T-helper 17 cell (primary cell): ENCODE measurements at regions not wholly inside any gene's neighbourhood (a gene's known extent, or its start where the extent isn't known, plus 50 kb on each side); places are given as distances from the start of the nearest gene placed in this dataset.

Source experiments
- ATAC-seq: fragments of 150-1000 bp; cut with Tn5 transposase; 2 replicates; pipeline ENCODE4 v1.10.0; 2021; ENCODE audit warnings: mild to moderate bottlenecking, moderate library complexity
- DNase-seq, 3 donors: peaks; one replicate each; pipeline versions ENCODE4 v3.0.0 to v3.0.0-alpha.2; 2020 to 2021
- H3K9me3 ChIP-seq: one replicate; pipeline ENCODE4 v1.7.0; 2013; ENCODE audit warnings: low read length, mild to moderate bottlenecking; ENCODE audit not compliant: control insufficient read depth, poor library complexity, severe bottlenecking
- H3K27ac Mint-ChIP-seq: one replicate; pipeline ENCODE4 v1.8.0; 2022; ENCODE audit warnings: mild to moderate bottlenecking, moderate library complexity, mixed read lengths
- H3K27me3 Mint-ChIP-seq: one replicate; pipeline ENCODE4 v1.8.0; 2022; ENCODE audit warnings: mixed read lengths
- H3K36me3 Mint-ChIP-seq: one replicate; pipeline ENCODE4 v1.8.0; 2022; ENCODE audit warnings: low read depth, mixed read lengths
- H3K4me1 Mint-ChIP-seq: one replicate; pipeline ENCODE4 v1.8.0; 2022; ENCODE audit warnings: mild to moderate bottlenecking, mixed read lengths
- H3K4me3 Mint-ChIP-seq: one replicate; pipeline ENCODE4 v1.8.0; 2022; ENCODE audit warnings: mild to moderate bottlenecking, moderate library complexity, mixed read lengths

GRCh38 chr2:129460299-129461198 lies 518.9 kb upstream of the RAB6C start:
- no peak for ATAC-seq
- Mint-ChIP-seq H3K27me3 (no peaks in the 10 kb centered on the region), H3K4me3 (no peak overlapping the region), H3K36me3 (no peaks in the 10 kb centered on the region), H3K4me1 (no peaks in the 10 kb centered on the region), H3K27ac (no peak overlapping the region)
- DNase-seq, result no peak
- no peaks in the 10 kb centered on the region for H3K9me3 ChIP-seq

DNA sequence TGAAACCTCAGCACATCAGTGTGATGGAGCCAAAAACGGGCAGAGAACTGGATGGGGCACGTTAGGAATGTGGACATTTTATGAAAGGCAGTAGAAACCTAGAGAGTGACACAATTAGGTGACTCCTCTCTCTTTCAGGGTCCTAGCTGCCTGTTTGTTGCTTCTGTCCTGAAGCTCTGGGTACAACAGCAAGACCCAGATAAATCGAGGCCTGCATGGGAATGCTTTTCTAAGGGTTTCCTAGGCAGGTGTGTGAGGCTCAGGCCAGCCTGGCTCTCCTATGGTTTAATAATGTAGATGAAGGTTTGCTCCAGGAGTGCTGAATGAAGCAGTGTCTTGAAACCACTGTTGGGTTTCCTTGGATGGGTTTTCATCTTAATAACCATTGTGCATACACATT lies 517.1 kb upstream of the RAB6C start:
- DNase-seq (no peak), ATAC-seq (no peak)
- H3K4me1 Mint-ChIP-seq, result no peaks in the 10 kb centered on the region
- no peaks in the 10 kb centered on the region for H3K36me3 Mint-ChIP-seq
- H3K9me3 ChIP-seq, result no peaks in the 10 kb centered on the region
- H3K27me3 Mint-ChIP-seq, result no peaks in the 10 kb centered on the region
- H3K4me3 Mint-ChIP-seq, result no peak overlapping the region
- H3K27ac Mint-ChIP-seq, result no peak overlapping the region

DNA sequence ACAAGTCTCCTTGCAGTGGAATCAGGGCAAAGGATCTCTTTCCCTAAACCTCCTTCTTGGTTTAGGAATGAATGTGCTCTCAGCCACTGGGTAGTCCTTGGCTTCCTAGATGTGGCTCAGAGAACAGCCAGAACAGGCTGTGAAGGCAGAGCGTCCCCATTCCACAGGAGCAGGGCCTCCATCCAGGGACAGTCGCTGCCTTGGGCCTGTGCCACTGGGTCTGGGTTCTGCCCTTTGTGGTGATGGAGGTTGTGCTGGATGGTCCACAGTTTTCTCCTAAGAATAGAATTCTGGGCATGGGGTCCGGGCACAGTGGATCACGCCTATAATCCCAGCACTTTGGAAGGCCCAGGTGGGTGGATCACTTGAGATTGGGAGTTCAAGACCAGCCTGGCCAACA lies 516.5 kb upstream of the RAB6C start:
- H3K9me3 ChIP-seq, result no peaks in the 10 kb centered on the region
- H3K27me3 Mint-ChIP-seq, result no peaks in the 10 kb centered on the region
- H3K36me3 Mint-ChIP-seq, result no peaks in the 10 kb centered on the region
- ATAC-seq, result no peak
- H3K4me3 Mint-ChIP-seq, result no peak overlapping the region
- no peak for DNase-seq
- H3K27ac Mint-ChIP-seq, result no peak overlapping the region
- no peaks in the 10 kb centered on the region for H3K4me1 Mint-ChIP-seq

DNA sequence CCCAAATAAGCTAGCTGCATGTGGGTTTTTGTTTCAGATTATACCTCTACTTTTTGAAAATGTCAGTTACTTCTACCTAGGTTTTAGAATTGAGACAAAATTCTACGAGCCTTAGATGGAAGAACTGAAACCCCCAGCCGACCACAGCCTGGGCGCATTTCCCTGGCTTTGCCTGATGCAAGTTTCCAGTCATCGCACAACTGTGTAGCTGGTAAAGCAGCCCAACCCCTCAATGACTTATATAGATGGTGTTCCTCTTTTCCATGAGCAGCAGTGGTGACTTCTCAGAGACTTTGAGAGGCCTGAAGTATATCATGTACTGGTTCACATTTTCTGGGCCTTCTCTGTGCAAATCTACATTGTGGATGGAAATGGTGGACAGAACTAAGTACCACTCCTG lies 515.4 kb upstream of the RAB6C start:
- Mint-ChIP-seq H3K27ac (no peak overlapping the region), H3K4me3 (no peak overlapping the region), H3K4me1 (no peaks in the 10 kb centered on the region), H3K27me3 (no peaks in the 10 kb centered on the region), H3K36me3 (no peaks in the 10 kb centered on the region)
- ATAC-seq (no peak), DNase-seq (no peak)
- no peaks in the 10 kb centered on the region for H3K9me3 ChIP-seq

- DNase-seq (no peak), ATAC-seq (no peak)
- Mint-ChIP-seq H3K4me3 (no peak overlapping the region), H3K36me3 (no peaks in the 10 kb centered on the region), H3K27me3 (no peaks in the 10 kb centered on the region), H3K27ac (no peak overlapping the region), H3K4me1 (no peaks in the 10 kb centered on the region)
- H3K9me3 ChIP-seq, result no peaks in the 10 kb centered on the region
Observed at GRCh38 chr2:129464631-129465030, 514.8 kb upstream of the RAB6C start.

DNA sequence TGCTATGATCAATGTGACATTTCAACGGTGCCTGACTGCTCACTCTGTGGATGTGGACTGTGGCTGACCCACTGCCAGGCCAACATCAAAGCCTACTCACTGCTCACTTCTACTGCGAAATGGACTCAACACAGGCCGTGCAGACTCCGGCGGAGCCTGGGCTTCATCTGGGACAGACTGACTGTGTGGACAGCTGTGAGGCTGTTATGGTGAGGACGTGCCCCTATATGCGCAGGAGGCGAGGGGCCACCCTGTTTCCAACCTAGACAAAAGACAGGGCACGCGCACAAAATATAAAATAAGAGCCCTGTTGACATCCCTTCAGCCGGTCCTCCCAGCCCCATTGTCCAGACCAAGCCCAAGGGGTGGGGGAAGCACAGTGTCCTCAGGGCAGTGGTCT lies 514.4 kb upstream of the RAB6C start:
- no peak for DNase-seq
- H3K27me3 Mint-ChIP-seq, result no peaks in the 10 kb centered on the region
- no peaks in the 10 kb centered on the region for H3K9me3 ChIP-seq
- H3K4me3 Mint-ChIP-seq, result no peak overlapping the region
- no peak overlapping the region for H3K27ac Mint-ChIP-seq
- H3K4me1 Mint-ChIP-seq, result no peaks in the 10 kb centered on the region
- no peaks in the 10 kb centered on the region for H3K36me3 Mint-ChIP-seq
- no peak for ATAC-seq

- H3K36me3 Mint-ChIP-seq, result no peaks in the 10 kb centered on the region
- DNase-seq (no peak), ATAC-seq (no peak)
- H3K27me3 Mint-ChIP-seq, result no peaks in the 10 kb centered on the region
- no peaks in the 10 kb centered on the region for H3K9me3 ChIP-seq
- H3K4me1 Mint-ChIP-seq, result no peaks in the 10 kb centered on the region
- H3K4me3 Mint-ChIP-seq, result no peak overlapping the region
- no peak overlapping the region for H3K27ac Mint-ChIP-seq
Observed at GRCh38 chr2:129466389-129466788, 513.1 kb upstream of the RAB6C start.

GRCh38 chr2:129467012-129467779 lies 512.3 kb upstream of the RAB6C start:
- H3K4me1 Mint-ChIP-seq, result no peaks in the 10 kb centered on the region
- H3K36me3 Mint-ChIP-seq, result no peaks in the 10 kb centered on the region
- H3K9me3 ChIP-seq, result no peaks in the 10 kb centered on the region
- DNase-seq, result no peak
- H3K27ac Mint-ChIP-seq, result no peak overlapping the region
- no peak for ATAC-seq
- H3K4me3 Mint-ChIP-seq, result no peak overlapping the region
- H3K27me3 Mint-ChIP-seq, result no peaks in the 10 kb centered on the region

DNA sequence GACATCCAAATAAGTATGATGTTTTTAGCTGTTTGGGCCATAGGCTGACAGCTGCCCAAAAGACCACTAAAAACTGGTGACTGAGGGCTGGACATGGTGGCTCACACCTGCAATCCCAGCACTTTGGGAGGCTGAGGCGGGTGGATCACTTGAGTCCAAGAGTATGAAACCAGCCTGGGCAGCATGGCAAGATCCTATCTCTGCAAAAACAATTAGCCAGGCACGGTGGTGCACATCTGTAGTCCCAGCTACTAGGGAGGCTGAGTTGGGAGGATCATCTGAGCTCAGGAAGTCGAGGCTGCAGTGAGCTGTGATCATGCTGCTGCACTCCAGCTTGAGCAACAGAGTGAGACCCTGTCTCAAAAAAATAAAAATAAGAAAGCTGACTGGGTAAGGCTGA lies 511.5 kb upstream of the RAB6C start:
- DNase-seq (no peak), ATAC-seq (no peak)
- H3K4me3 Mint-ChIP-seq, result no peak overlapping the region
- H3K27ac Mint-ChIP-seq, result no peak overlapping the region
- no peaks in the 10 kb centered on the region for H3K36me3 Mint-ChIP-seq
- H3K4me1 Mint-ChIP-seq, result no peaks in the 10 kb centered on the region
- no peaks in the 10 kb centered on the region for H3K9me3 ChIP-seq
- H3K27me3 Mint-ChIP-seq, result no peaks in the 10 kb centered on the region

GRCh38 chr2:129468879-129469278 lies 510.6 kb upstream of the RAB6C start:
- Mint-ChIP-seq H3K27ac (no peak overlapping the region), H3K4me1 (no peaks in the 10 kb centered on the region), H3K27me3 (no peaks in the 10 kb centered on the region), H3K36me3 (no peaks in the 10 kb centered on the region), H3K4me3 (no peak overlapping the region)
- DNase-seq (no peak), ATAC-seq (no peak)
- no peaks in the 10 kb centered on the region for H3K9me3 ChIP-seq

GRCh38 chr2:129469389-129469788 lies 510.1 kb upstream of the RAB6C start:
- Mint-ChIP-seq H3K27ac (no peak overlapping the region), H3K4me1 (no peaks in the 10 kb centered on the region), H3K4me3 (no peak overlapping the region), H3K36me3 (no peaks in the 10 kb centered on the region), H3K27me3 (no peaks in the 10 kb centered on the region)
- no peaks in the 10 kb centered on the region for H3K9me3 ChIP-seq
- no peak for ATAC-seq
- DNase-seq, result no peak

DNA sequence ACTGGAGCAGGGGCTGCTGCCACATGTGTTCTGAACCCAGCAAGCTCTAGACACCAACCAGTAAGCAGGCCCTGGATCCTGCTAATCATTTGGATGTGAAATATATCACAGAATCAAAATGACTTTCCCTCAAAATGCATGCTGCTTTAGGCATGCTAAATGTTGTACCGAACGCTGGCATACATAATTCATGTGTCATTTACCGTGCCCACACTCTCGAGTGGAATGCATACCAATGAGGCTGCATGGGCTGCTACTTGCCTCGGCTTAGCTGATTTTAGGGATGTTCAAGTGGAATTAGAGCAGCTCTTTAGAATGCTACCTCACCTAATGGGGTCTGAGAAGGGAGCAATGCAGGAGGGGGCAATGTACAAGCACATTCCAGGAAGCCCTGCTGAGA lies 509.6 kb upstream of the RAB6C start:
- H3K36me3 Mint-ChIP-seq, result no peaks in the 10 kb centered on the region
- no peaks in the 10 kb centered on the region for H3K9me3 ChIP-seq
- H3K4me1 Mint-ChIP-seq, result no peaks in the 10 kb centered on the region
- no peak for DNase-seq
- no peaks in the 10 kb centered on the region for H3K27me3 Mint-ChIP-seq
- H3K27ac Mint-ChIP-seq, result no peak overlapping the region
- no peak overlapping the region for H3K4me3 Mint-ChIP-seq
- no peak for ATAC-seq

DNA sequence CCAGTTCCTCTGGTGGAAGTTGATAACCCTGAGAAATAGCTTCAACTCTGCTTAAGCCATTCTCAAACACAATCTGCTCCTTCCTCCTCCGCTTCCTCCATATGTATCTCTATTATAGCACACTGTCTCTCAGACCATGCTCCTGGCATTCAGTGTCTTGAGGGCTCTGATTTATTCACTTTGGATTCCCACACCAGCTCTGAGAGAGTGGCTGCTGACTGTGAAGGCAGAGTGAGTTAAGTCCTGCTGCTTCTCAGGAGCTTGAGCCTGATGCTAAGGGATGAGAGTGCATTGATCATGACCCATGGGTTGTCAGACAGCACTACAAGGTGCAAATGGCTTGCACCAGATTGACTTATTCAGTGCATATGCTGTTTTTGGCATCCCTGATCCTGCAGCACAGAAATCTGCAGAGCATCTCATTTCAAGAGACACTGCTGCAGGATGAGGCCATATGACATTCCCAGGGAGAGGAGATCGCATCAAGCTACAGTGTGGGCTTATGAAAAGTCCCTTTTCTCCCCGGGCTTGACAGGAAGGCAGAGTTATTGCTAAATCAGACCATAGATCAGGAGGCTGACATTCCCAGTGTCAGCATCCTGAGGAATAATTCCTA lies 500.5 kb upstream of the RAB6C start:
- H3K36me3 Mint-ChIP-seq, result no peaks in the 10 kb centered on the region
- no peaks in the 10 kb centered on the region for H3K9me3 ChIP-seq
- H3K27ac Mint-ChIP-seq, result no peak overlapping the region
- DNase-seq (no peak), ATAC-seq (no peak)
- H3K4me3 Mint-ChIP-seq, result no peak overlapping the region
- H3K4me1 Mint-ChIP-seq, result no peaks in the 10 kb centered on the region
- H3K27me3 Mint-ChIP-seq, result no peaks in the 10 kb centered on the region
